Tibial nerve (tissue), 4 donors: ENCODE measurements at regions not wholly inside any gene's neighbourhood (a gene's known extent, or its start where the extent isn't known, plus 50 kb on each side); places are given as distances from the start of the nearest gene placed in this dataset.

ENCODE experiments used
- DNase-seq, 2 donors: peaks; one replicate each; pipeline ENCODE4 v3.0.0-alpha.2; 2019; ENCODE audit warnings: low spot score in 2 of 2
- H3K27ac ChIP-seq, 4 donors: fragments of 200-600 bp; sonication (generic) in 3 of 4; one replicate each; pipeline ENCODE4 v1.5.1; 2017 to 2019; ENCODE audit warnings: mild to moderate bottlenecking in 1 of 4
- H3K27me3 ChIP-seq, 2 donors: fragments of 200-600 bp; sonication (generic) in 1 of 2; one replicate each; pipeline versions ENCODE4 v1.5.1 to v1.6.0; 2017 to 2019
- H3K36me3 ChIP-seq, 3 donors: fragments of 200-600 bp; sonication (generic); one replicate each; pipeline ENCODE4 v1.5.1; 2018 to 2019
- H3K4me1 ChIP-seq, 4 donors: fragments of 200-600 bp; sonication (generic) in 3 of 4; one replicate each; pipeline ENCODE4 v1.5.1; 2017 to 2019
- H3K4me3 ChIP-seq, 4 donors: fragments of 200-600 bp; sonication (generic) in 3 of 4; one replicate each; pipeline ENCODE4 v1.5.1; 2017 to 2019; ENCODE audit warnings: mild to moderate bottlenecking in 1 of 4, moderate library complexity in 1 of 4
- H3K9me3 ChIP-seq, 4 donors: fragments of 200-600 bp; sonication (generic) in 3 of 4; one replicate each; pipeline ENCODE4 v1.5.1; 2017 to 2019
- EP300 ChIP-seq, 2 donors: sonication (generic); formaldehyde crosslinking; IDR thresholded peaks; one replicate each; pipeline ENCODE4 v1.6.1; 2017; ENCODE audit warnings: antibody characterized with exemption in 2 of 2, mild to moderate bottlenecking in 1 of 2
- POLR2A ChIP-seq, 2 donors: fragments of 450-650 bp; IDR thresholded peaks; one replicate each; pipeline ENCODE4 v1.6.1; 2017; ENCODE audit warnings: antibody characterized with exemption in 2 of 2, mild to moderate bottlenecking in 2 of 2, moderate library complexity in 2 of 2
- WGBS, 2 donors: methylation state at CpG; one replicate each; pipeline ENCODE4 v1.1.5; 2018; 5-methylcytosine and 5-hydroxymethylcytosine counted together
- TF ChIP-seq, protein P1 (sequence below), 5 experiments: fragments of 200-600 bp in 3 of 5; fragments of 450-650 bp in 2 of 5; sonication (generic) in 3 of 5; IDR thresholded peaks; one replicate each; pipeline ENCODE4 v1.5.1; 2016 to 2019; ENCODE audit warnings: antibody characterized with exemption in 5 of 5, mild to moderate bottlenecking in 3 of 5, moderate library complexity in 2 of 5

GRCh38 chr17:72514321-72514861 is 393.6 kb downstream of the SOX9 start:
- TF ChIP-seq, protein P1, sequence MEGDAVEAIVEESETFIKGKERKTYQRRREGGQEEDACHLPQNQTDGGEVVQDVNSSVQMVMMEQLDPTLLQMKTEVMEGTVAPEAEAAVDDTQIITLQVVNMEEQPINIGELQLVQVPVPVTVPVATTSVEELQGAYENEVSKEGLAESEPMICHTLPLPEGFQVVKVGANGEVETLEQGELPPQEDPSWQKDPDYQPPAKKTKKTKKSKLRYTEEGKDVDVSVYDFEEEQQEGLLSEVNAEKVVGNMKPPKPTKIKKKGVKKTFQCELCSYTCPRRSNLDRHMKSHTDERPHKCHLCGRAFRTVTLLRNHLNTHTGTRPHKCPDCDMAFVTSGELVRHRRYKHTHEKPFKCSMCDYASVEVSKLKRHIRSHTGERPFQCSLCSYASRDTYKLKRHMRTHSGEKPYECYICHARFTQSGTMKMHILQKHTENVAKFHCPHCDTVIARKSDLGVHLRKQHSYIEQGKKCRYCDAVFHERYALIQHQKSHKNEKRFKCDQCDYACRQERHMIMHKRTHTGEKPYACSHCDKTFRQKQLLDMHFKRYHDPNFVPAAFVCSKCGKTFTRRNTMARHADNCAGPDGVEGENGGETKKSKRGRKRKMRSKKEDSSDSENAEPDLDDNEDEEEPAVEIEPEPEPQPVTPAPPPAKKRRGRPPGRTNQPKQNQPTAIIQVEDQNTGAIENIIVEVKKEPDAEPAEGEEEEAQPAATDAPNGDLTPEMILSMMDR (IDR thresholded peaks at IDR 0.05) = no peak
- TF ChIP-seq POLR2A (IDR thresholded peaks at IDR 0.05) = no peak
- no peak for TF ChIP-seq EP300 (IDR thresholded peaks at IDR 0.05)
- H3K27me3 ChIP-seq = no peaks in the 10 kb centered on the region
- 90% methylated on average over 7 of the region's 7 CpGs for WGBS, 2 donors
- H3K27ac ChIP-seq = peak overlapping the region in 1 of 4 donors; percentile 42
- H3K4me1 ChIP-seq = peaks cover 0 to 63% (median 22%) of the 10 kb centered on the region in 4 donors
- DNase-seq = no peak
- no peak overlapping the region for H3K4me3 ChIP-seq
- H3K36me3 ChIP-seq = no peaks in the 10 kb centered on the region
- H3K9me3 ChIP-seq = no peaks in the 10 kb centered on the region

- H3K9me3 ChIP-seq = no peaks in the 10 kb centered on the region
- DNase-seq = peak in 1 of 2 donors; percentile 11
- H3K4me3 ChIP-seq = no peak overlapping the region
- H3K36me3 ChIP-seq = no peaks in the 10 kb centered on the region
- WGBS, 2 donors = 59 to 74% methylated on average over 6 of the region's 6 CpGs
- H3K27me3 ChIP-seq = no peaks in the 10 kb centered on the region
- H3K4me1 ChIP-seq = peaks cover 0 to 62% (median 22%) of the 10 kb centered on the region in 4 donors
- peak overlapping the region in 2 of 4 donors; percentile 3 to 42 for H3K27ac ChIP-seq
- TF ChIP-seq, protein P1 (IDR thresholded peaks at IDR 0.05) = no peak
- TF ChIP-seq EP300 (IDR thresholded peaks at IDR 0.05) = no peak
- no peak for TF ChIP-seq POLR2A (IDR thresholded peaks at IDR 0.05)
Measured at GRCh38 chr17:72514891-72515290, 394.1 kb downstream of the SOX9 start.

DNA sequence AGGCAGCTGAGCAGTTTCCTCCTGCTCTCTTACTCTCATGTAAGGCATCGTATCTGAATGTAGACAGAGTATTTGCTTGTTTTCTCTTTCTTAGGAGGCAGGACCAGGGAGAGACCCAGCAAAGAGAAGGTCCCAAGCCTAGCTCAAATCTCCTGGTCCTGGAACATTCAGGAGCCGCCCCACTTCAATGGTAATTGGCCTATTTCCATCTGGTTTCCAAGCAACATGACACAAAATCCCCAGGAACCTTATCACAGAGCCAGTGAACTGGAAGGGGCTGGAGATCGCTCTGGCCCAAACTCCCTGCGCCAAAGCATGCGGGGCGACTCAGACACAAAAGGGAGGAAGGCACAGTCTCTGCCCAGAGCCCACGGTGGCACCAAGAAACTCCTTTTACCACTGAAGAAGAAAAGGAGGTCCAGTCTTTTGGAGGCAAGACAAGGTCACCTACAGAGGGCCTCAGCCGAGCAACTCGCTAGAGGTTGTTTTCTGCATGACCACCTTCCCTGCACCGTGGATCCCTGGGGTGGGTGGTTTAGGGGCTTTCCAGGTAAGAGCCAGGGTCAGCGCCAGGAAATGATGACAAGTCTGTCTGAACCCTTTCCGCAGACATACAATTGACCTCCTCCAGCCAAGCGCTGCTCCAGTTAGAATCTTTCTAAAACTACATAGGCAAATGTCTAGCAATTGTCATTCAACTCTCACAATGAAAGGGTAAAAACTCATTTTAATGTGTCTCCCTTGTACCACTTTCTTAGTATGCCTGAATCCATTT is 394.7 kb downstream of the SOX9 start:
- WGBS, 2 donors = 75 to 81% methylated on average over 12 to 13 of the region's 13 CpGs

GRCh38 chr17:72516772-72517399 is 396.1 kb downstream of the SOX9 start:
- Histone ChIP-seq H3K27ac (peak overlapping the region in 2 of 4 donors; percentile 22 to 52), H3K27me3 (no peaks in the 10 kb centered on the region), H3K4me3 (no peak overlapping the region), H3K36me3 (no peaks in the 10 kb centered on the region), H3K9me3 (no peaks in the 10 kb centered on the region), H3K4me1 (peaks cover 0 to 52% (median 20%) of the 10 kb centered on the region in 4 donors)
- DNase-seq = peak; percentile 34 to 55
- TF ChIP-seq EP300 (IDR thresholded peaks at IDR 0.05) (no peak), POLR2A (IDR thresholded peaks at IDR 0.05) (no peak)
- TF ChIP-seq, protein P1 (IDR thresholded peaks at IDR 0.05) = no peak
- WGBS, 2 donors = 51 to 63% methylated on average over 15 of the region's 15 CpGs

More for the DNA sequence above, 394.7 kb downstream of the SOX9 start:
- no peaks in the 10 kb centered on the region for H3K9me3 ChIP-seq
- no peaks in the 10 kb centered on the region for H3K36me3 ChIP-seq
- H3K4me3 ChIP-seq = no peak overlapping the region
- H3K4me1 ChIP-seq = peaks cover 0 to 58% (median 21%) of the 10 kb centered on the region in 4 donors
- no peaks in the 10 kb centered on the region for H3K27me3 ChIP-seq
- DNase-seq = no peak
- TF ChIP-seq POLR2A (IDR thresholded peaks at IDR 0.05) = no peak
- TF ChIP-seq EP300 (IDR thresholded peaks at IDR 0.05) = no peak
- TF ChIP-seq, protein P1 (IDR thresholded peaks at IDR 0.05) = no peak
- peak overlapping the region in 2 of 4 donors; percentile 3 to 42 for H3K27ac ChIP-seq
